Right atrium auricular region (tissue), 2 donors: ENCODE measurements at regions not wholly inside any gene's neighbourhood (a gene's known extent, or its start where the extent isn't known, plus 50 kb on each side); places are given as distances from the start of the nearest gene placed in this dataset.
"Not testable (repeated sequence)": the region's sequence is repeated elsewhere in the genome, so short reads cannot be mapped to it uniquely, and the experiment has no call there.

Source experiments
- DNase-seq: peaks from one replicate; pipeline ENCODE4 v3.0.0-alpha.2; 2019; ENCODE audit warnings: low spot score
- H3K27ac ChIP-seq, 2 donors: fragments of 200-600 bp; sonication (generic); 1 replicate in 1 of 2; 2 replicates in 1 of 2; pipeline ENCODE4 v1.5.1; 2016 to 2019
- H3K27me3 ChIP-seq, 2 donors: fragments of 200-600 bp; sonication (generic); one replicate each; pipeline versions ENCODE4 v1.5.1 to v1.6.0; 2017 to 2019
- H3K36me3 ChIP-seq: fragments of 200-600 bp; sonication (generic); one replicate; pipeline ENCODE4 v1.5.1; 2016
- H3K4me1 ChIP-seq, 2 donors: fragments of 200-600 bp; sonication (generic); one replicate each; pipeline versions ENCODE4 v1.5.1 to v1.6.0; 2017 to 2019
- H3K4me3 ChIP-seq, 2 donors: fragments of 200-600 bp; sonication (generic); 1 replicate in 1 of 2; 2 replicates in 1 of 2; pipeline ENCODE4 v1.5.1; 2017 to 2019; ENCODE audit warnings: mild to moderate bottlenecking in 1 of 2, moderate library complexity in 1 of 2
- H3K9me3 ChIP-seq, 2 donors: fragments of 200-600 bp; sonication (generic); one replicate each; pipeline ENCODE4 v1.5.1; 2019
- TF ChIP-seq, protein P1 (sequence below), 2 donors: fragments of 200-600 bp; sonication (generic); IDR thresholded peaks; one replicate each; pipeline ENCODE4 v1.5.1; 2019; ENCODE audit warnings: antibody characterized with exemption in 2 of 2

DNA sequence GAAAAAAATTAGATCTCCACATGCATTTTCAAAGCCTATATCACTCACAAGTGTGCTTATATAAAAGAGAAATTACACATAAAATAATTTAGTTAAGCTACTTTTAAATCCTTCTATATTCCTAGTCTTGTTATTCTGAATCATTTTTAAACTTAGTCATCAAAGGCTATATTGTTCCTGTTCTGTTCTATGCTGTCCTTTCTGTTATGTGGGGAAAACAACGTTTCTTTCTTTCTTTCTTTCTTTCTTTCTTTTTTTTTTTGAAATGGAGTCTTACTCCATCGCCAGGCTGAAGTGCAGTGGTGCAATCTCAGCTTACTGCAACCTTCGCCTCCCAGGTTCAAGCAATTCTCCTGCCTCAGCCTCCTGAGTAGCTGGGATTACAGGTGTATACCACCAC lies 389.2 kb upstream of the FTMT start:
- TF ChIP-seq, protein P1, sequence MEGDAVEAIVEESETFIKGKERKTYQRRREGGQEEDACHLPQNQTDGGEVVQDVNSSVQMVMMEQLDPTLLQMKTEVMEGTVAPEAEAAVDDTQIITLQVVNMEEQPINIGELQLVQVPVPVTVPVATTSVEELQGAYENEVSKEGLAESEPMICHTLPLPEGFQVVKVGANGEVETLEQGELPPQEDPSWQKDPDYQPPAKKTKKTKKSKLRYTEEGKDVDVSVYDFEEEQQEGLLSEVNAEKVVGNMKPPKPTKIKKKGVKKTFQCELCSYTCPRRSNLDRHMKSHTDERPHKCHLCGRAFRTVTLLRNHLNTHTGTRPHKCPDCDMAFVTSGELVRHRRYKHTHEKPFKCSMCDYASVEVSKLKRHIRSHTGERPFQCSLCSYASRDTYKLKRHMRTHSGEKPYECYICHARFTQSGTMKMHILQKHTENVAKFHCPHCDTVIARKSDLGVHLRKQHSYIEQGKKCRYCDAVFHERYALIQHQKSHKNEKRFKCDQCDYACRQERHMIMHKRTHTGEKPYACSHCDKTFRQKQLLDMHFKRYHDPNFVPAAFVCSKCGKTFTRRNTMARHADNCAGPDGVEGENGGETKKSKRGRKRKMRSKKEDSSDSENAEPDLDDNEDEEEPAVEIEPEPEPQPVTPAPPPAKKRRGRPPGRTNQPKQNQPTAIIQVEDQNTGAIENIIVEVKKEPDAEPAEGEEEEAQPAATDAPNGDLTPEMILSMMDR (IDR thresholded peaks at IDR 0.05): no peak
- Histone ChIP-seq H3K4me1 (no peaks in the 10 kb centered on the region), H3K27me3 (no peaks in the 10 kb centered on the region), H3K4me3 (no peak overlapping the region), H3K9me3 (no peaks in the 10 kb centered on the region), H3K36me3 (no peaks in the 10 kb centered on the region), H3K27ac (no peak overlapping the region)
- DNase-seq: no peak

DNA sequence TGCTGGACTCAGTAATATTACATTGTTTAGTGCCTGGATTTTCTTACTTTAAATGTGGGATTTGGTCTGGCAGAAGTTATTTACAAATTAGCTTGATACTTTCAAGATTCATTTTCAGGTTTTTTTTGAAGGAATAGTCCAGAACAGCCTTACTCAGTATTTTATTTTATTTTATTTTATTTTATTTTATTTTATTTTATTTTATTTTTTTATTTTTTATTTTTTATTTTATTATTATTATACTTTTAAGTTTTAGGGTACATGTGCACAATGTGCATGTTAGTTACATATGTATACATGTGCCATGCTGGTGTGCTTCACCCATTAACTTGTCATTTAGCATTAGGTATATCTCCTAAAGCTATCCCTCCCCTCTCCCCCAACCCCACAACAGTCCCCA lies 380.5 kb upstream of the FTMT start:
- not testable (repeated sequence) for H3K27me3 ChIP-seq, H3K9me3 ChIP-seq, H3K4me3 ChIP-seq, H3K4me1 ChIP-seq, H3K27ac ChIP-seq, H3K36me3 ChIP-seq, DNase-seq

DNA sequence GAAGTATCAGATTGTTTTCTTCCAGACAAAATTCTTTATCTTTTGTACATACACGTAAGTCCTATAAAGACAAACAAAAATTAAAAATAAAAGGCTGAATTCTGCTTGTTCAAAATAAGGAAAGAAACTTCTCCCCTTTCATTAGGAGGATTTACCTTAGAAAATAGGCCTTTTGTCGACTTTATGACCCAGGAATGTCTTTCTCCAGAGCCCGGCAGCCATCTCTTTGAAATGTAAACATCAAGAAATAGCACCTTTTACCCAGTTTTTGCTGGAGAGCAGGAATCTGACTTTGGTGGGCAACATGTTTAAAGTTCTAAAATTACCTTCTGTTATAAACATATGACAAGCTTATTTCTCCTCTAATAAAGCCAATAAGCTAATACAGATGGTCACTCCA lies 373.0 kb upstream of the FTMT start:
- H3K4me3 ChIP-seq: no peak overlapping the region
- TF ChIP-seq, protein P1 (IDR thresholded peaks at IDR 0.05): no peak
- no peak overlapping the region for H3K27ac ChIP-seq
- no peak for DNase-seq
- H3K9me3 ChIP-seq: no peaks in the 10 kb centered on the region
- peaks cover 0 to 4% of the 10 kb centered on the region in 2 donors for H3K27me3 ChIP-seq
- no peaks in the 10 kb centered on the region for H3K4me1 ChIP-seq
- no peaks in the 10 kb centered on the region for H3K36me3 ChIP-seq

DNA sequence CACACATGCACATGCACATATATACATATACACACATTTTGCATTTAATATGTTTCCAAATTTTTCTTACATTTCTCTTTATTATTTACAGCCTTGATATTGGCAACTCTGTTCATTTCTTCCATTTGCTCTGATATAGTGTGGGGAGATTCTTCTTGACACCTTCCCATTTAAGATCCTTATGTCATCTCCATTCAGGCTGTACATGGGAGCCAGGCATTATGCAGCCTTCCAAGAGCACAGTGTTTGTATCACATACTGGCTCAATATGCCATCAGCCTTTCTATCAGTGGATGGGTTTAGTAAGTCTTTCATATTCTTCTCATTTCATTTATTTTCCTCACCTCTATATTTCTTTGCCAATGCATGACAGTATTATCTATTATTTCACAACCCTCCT lies 372.3 kb upstream of the FTMT start:
- H3K27ac ChIP-seq: no peak overlapping the region
- DNase-seq: no peak
- H3K36me3 ChIP-seq: no peaks in the 10 kb centered on the region
- TF ChIP-seq, protein P1 (IDR thresholded peaks at IDR 0.05): no peak
- no peaks in the 10 kb centered on the region for H3K9me3 ChIP-seq
- H3K4me1 ChIP-seq: no peaks in the 10 kb centered on the region
- no peak overlapping the region for H3K4me3 ChIP-seq
- peaks cover 0 to 4% of the 10 kb centered on the region in 2 donors for H3K27me3 ChIP-seq

DNA sequence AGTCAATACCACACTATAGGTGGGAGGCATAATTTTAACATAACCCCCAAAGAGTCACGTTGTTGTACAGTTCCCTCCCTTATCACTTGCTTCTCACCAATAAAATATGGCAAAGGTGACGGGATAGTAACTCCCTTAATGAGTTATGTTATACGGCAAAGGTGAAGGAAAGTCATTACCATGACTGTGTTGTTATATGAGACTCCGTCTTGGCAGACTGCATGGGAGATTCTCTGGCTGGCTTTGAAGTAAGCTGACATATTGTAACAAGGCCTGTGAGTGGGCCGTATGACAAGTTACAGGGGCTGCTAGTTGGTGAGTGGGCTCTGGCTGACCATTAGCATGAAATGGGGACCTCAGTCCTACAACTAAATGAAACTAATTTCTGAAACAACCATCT lies 366.4 kb upstream of the FTMT start:
- Histone ChIP-seq H3K4me3 (no peak overlapping the region), H3K27me3 (peaks cover 0 to 4% of the 10 kb centered on the region in 2 donors), H3K27ac (no peak overlapping the region), H3K4me1 (no peaks in the 10 kb centered on the region), H3K9me3 (no peaks in the 10 kb centered on the region), H3K36me3 (no peaks in the 10 kb centered on the region)
- no peak for DNase-seq
- TF ChIP-seq, protein P1 (IDR thresholded peaks at IDR 0.05): no peak

DNA sequence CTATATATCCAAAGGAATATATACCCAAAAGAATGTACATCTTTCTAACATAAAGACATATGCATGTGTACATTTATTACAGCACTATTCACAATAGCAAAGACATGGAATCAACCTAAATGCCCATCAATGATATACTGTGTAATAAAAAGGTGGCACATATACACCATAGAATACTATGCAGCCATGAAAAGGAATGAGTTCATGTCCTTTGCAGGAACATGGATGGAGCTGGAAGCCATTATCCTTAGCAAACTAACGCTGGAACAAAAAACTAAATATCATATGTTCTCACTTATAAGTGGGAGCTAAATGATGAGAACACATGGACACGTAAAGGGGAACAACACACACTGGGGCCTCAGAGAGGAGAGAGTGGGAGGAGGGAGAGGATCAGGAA lies 365.7 kb upstream of the FTMT start:
- not testable (repeated sequence) for H3K4me3 ChIP-seq, H3K4me1 ChIP-seq, H3K9me3 ChIP-seq, DNase-seq, H3K27ac ChIP-seq, H3K36me3 ChIP-seq, H3K27me3 ChIP-seq

DNA sequence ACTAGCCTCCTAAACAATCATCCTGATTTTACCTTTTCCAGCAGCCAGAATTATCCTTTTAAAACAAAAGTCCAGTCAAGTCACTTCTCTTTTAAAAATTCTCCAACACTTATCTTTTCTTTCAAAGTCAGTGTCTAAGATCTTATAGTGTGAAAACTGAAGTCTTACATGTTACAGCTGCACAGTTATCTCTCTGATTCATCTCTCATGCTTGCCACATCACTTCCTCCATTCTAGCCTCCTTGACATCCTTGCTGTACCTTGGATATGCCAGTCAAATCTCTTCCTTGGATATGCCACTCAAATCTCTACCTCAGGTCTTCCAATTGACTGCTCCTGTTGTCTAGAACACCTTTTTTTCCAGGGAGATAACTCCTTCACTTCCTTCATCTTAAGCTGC lies 361.7 kb upstream of the FTMT start:
- H3K27me3 ChIP-seq: no peaks in the 10 kb centered on the region
- no peak for DNase-seq
- no peak overlapping the region for H3K27ac ChIP-seq
- H3K36me3 ChIP-seq: no peaks in the 10 kb centered on the region
- TF ChIP-seq, protein P1 (IDR thresholded peaks at IDR 0.05): no peak
- no peaks in the 10 kb centered on the region for H3K4me1 ChIP-seq
- H3K9me3 ChIP-seq: no peaks in the 10 kb centered on the region
- no peak overlapping the region for H3K4me3 ChIP-seq
